ENCODE measurements at regions not wholly inside any gene's neighbourhood (a gene's known extent, or its start where the extent isn't known, plus 50 kb on each side); places are given as distances from the start of the nearest gene placed in this dataset.

GRCh38 chr4:110854021-110854678 lies 231.3 kb upstream of the PITX2 start:
- Histone ChIP-seq H3K4me1 (ENCODE audit: control insufficient read depth, insufficient read depth, low read length) (no peaks in the 10 kb centered on the region), H3K27me3 (ENCODE audit: control insufficient read depth, insufficient read depth, low read length) (no peaks in the 10 kb centered on the region), H3K4me3 (ENCODE audit: low read depth in 2 of 2, low read length in 2 of 2) (no peak overlapping the region), H3K36me3 (ENCODE audit: control insufficient read depth, insufficient read depth, low read length) (no peaks in the 10 kb centered on the region), H3K9me3 (ENCODE audit: control insufficient read depth, insufficient read depth, low read depth, low read length) (no peaks in the 10 kb centered on the region), H3K27ac (ENCODE audit: low read length) (no peak overlapping the region)
- ChIA-PET CTCF (no interaction called here), POLR2A (no interaction called here)
- intact Hi-C loops (cut with micrococcal nuclease; ENCODE audit: unreplicated experiment) (no loop called here), in situ Hi-C loops (cut with HindIII; ENCODE audit: low pct_unique_long_range_greater_than_20kb, low sequenced_read_pairs) (no loop called here)
- no TSS peak for BruUV-seq (replicated peaks)
- no peak for ATAC-seq
- TF ChIP-seq REST (IDR thresholded peaks at IDR 0.05; ENCODE audit: insufficient read depth in 1 of 2, low read depth in 2 of 2, low read length in 1 of 2) (no peak), TCF7L2 (IDR thresholded peaks at IDR 0.05; ENCODE audit: low read depth, low read length) (no peak), POLR2AphosphoS5 (IDR thresholded peaks at IDR 0.05; ENCODE audit: low read depth, low read length) (no peak), CTCF (IDR thresholded peaks at IDR 0.05) (no peak), SIN3A (IDR thresholded peaks at IDR 0.05; ENCODE audit: borderline replicate concordance, insufficient read depth, low read depth, low read length) (no peak)
- DNase-seq (ENCODE audit: low read depth, low spot score) = peak; percentile 5

DNA sequence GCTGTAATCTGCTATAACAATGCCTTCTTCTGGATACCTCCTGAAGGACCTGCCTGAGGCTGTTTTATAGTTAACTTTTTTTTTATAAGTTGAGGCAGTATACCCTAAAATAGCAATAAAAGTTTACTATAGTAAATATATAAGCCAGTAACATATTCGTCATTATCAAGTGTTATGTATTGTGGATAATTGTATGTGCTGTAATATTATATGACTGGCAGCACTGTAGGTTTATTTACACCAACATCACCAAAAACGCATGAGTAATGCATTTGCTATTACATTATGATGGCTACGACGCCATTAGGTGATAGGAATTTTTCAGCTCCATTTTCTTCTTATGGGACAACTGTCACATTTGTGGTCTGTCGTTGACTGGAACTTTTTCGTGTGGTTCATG lies 237.2 kb upstream of the PITX2 start:
- Histone ChIP-seq H3K36me3 (ENCODE audit: control insufficient read depth, insufficient read depth, low read length) (no peaks in the 10 kb centered on the region), H3K9me3 (ENCODE audit: control insufficient read depth, insufficient read depth, low read depth, low read length) (no peaks in the 10 kb centered on the region), H3K27ac (ENCODE audit: low read length) (no peak overlapping the region), H3K4me1 (ENCODE audit: control insufficient read depth, insufficient read depth, low read length) (no peaks in the 10 kb centered on the region), H3K27me3 (ENCODE audit: control insufficient read depth, insufficient read depth, low read length) (no peaks in the 10 kb centered on the region), H3K4me3 (ENCODE audit: low read depth in 2 of 2, low read length in 2 of 2) (no peak overlapping the region)
- ChIA-PET POLR2A (no interaction called here), CTCF (no interaction called here)
- DNase-seq (ENCODE audit: low read depth, low spot score) (no peak), ATAC-seq (no peak)
- intact Hi-C loops (cut with micrococcal nuclease; ENCODE audit: unreplicated experiment) = no loop called here
- no TSS peak for BruUV-seq (replicated peaks)
- TF ChIP-seq TCF7L2 (IDR thresholded peaks at IDR 0.05; ENCODE audit: low read depth, low read length) (no peak), CTCF (IDR thresholded peaks at IDR 0.05) (no peak), REST (IDR thresholded peaks at IDR 0.05; ENCODE audit: insufficient read depth in 1 of 2, low read depth in 2 of 2, low read length in 1 of 2) (no peak), POLR2AphosphoS5 (IDR thresholded peaks at IDR 0.05; ENCODE audit: low read depth, low read length) (no peak), SIN3A (IDR thresholded peaks at IDR 0.05; ENCODE audit: borderline replicate concordance, insufficient read depth, low read depth, low read length) (no peak)
- in situ Hi-C loops (cut with HindIII; ENCODE audit: low pct_unique_long_range_greater_than_20kb, low sequenced_read_pairs) = no loop called here
